Endothelial cell of umbilical vein (primary cell): ENCODE measurements at regions not wholly inside any gene's neighbourhood (a gene's known extent, or its start where the extent isn't known, plus 50 kb on each side); places are given as distances from the start of the nearest gene placed in this dataset.

ENCODE experiments used
- CTCF ChIP-seq, 2 donors: IDR thresholded peaks; 1 replicate in 1 of 2; 2 replicates in 1 of 2; pipeline ENCODE4 v1.5.1; 2011; ENCODE audit warnings: low read length in 2 of 2, mild to moderate bottlenecking in 2 of 2, moderate library complexity in 2 of 2, control low read depth in 1 of 2, inconsistent platforms in 1 of 2, low read depth in 1 of 2; ENCODE audit not compliant: insufficient read depth in 1 of 2; ENCODE audit errors: extremely low read depth in 1 of 2
- EZH2 ChIP-seq: IDR thresholded peaks from 2 replicates; pipeline ENCODE4 v1.6.1; 2012; ENCODE audit warnings: borderline replicate concordance, low read depth, mild to moderate bottlenecking, moderate library complexity, low read length, inconsistent platforms; ENCODE audit not compliant: severe bottlenecking
- FOS ChIP-seq: IDR thresholded peaks from 2 replicates; pipeline ENCODE4 v1.6.1; 2011; ENCODE audit warnings: mild to moderate bottlenecking, low read length, moderate library complexity, borderline replicate concordance; ENCODE audit not compliant: insufficient read depth
- GATA2 ChIP-seq: IDR thresholded peaks from 2 replicates; pipeline ENCODE4 v1.7.0; 2011; ENCODE audit warnings: low read depth, mild to moderate bottlenecking, moderate library complexity, mixed read lengths, low read length; ENCODE audit not compliant: insufficient read length, insufficient read depth
- JUN ChIP-seq: IDR thresholded peaks from 2 replicates; pipeline ENCODE4 v1.6.1; 2011; ENCODE audit warnings: borderline replicate concordance, low read depth; ENCODE audit not compliant: insufficient read length, insufficient read depth
- MAX ChIP-seq: IDR thresholded peaks from 2 replicates; pipeline ENCODE4 v1.6.1; 2011; ENCODE audit not compliant: insufficient read depth, insufficient read length
- POLR2A ChIP-seq: IDR thresholded peaks from 2 replicates; pipeline ENCODE4 v1.6.1; 2012; ENCODE audit warnings: low read depth, mild to moderate bottlenecking, control low read depth, low read length
- POLR2AphosphoS5 ChIP-seq: IDR thresholded peaks from 2 replicates; pipeline ENCODE4 v1.6.1; 2012; ENCODE audit warnings: low read depth, mild to moderate bottlenecking, control low read depth, low read length, moderate library complexity; ENCODE audit not compliant: insufficient read depth

- TF ChIP-seq EZH2: no peak
- no peak for TF ChIP-seq CTCF (IDR thresholded peaks at IDR 0.05; ENCODE audit: extremely low read depth in 1 of 2, insufficient read depth in 1 of 2, low read depth in 1 of 2, low read length in 2 of 2)
- no peak for TF ChIP-seq POLR2A
- no peak for TF ChIP-seq MAX
- TF ChIP-seq FOS: no peak
- TF ChIP-seq POLR2AphosphoS5: no peak
- no peak for TF ChIP-seq GATA2
- TF ChIP-seq JUN: no peak
These were observed 261.2 kb downstream of the BMP7 start for GRCh38 chr20:57004951-57005933.
